A549 (cell line): ENCODE measurements at regions not wholly inside any gene's neighbourhood (a gene's known extent, or its start where the extent isn't known, plus 50 kb on each side); places are given as distances from the start of the nearest gene placed in this dataset.
"Not testable (repeated sequence)": the region's sequence is repeated elsewhere in the genome, so short reads cannot be mapped to it uniquely, and the experiment has no call there.

Experiments used
- HDAC2 ChIP-seq: fragments of 200-600 bp; sonication (generic); IDR thresholded peaks from 2 replicates; pipeline ENCODE4 v1.6.1; 2016
- JUNB ChIP-seq: fragments of >200 bp; sonication (Bioruptor Twin); formaldehyde crosslinking; IDR thresholded peaks from 2 replicates; pipeline ENCODE4 v1.6.1; 2016
- TF ChIP-seq, protein P1 (sequence below): IDR thresholded peaks from 2 replicates; pipeline ENCODE4 v1.6.1; 2012
- TF ChIP-seq, protein P2 (sequence below): fragments of >200 bp; sonication (Bioruptor Twin); formaldehyde crosslinking; IDR thresholded peaks from 3 replicates; pipeline ENCODE4 v1.5.1; 2016

DNA sequence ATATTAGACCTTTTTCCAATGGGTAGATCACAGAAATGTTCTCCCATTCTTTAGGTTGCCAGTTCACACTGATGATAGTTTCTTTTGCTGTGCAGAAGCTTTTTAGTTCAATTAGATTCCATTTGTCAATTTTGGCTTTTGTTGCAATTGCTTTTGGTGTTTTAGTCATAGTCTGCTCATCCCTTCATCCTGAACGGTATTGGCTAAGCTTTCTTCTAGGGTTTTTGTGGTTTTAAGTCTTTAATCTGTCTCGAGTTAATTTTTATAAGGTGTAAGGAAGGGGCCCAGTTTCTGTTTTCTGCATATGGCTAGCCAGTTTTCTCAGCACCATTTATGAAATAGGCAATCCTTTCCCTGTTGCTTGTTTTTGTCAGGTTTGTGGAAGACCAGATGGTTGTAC lies 564.3 kb upstream of the ZNF337 start:
- TF ChIP-seq, protein P1, sequence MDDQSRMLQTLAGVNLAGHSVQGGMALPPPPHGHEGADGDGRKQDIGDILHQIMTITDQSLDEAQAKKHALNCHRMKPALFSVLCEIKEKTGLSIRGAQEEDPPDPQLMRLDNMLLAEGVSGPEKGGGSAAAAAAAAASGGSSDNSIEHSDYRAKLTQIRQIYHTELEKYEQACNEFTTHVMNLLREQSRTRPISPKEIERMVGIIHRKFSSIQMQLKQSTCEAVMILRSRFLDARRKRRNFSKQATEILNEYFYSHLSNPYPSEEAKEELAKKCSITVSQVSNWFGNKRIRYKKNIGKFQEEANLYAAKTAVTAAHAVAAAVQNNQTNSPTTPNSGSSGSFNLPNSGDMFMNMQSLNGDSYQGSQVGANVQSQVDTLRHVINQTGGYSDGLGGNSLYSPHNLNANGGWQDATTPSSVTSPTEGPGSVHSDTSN = not testable (repeated sequence)
- TF ChIP-seq, protein P2, sequence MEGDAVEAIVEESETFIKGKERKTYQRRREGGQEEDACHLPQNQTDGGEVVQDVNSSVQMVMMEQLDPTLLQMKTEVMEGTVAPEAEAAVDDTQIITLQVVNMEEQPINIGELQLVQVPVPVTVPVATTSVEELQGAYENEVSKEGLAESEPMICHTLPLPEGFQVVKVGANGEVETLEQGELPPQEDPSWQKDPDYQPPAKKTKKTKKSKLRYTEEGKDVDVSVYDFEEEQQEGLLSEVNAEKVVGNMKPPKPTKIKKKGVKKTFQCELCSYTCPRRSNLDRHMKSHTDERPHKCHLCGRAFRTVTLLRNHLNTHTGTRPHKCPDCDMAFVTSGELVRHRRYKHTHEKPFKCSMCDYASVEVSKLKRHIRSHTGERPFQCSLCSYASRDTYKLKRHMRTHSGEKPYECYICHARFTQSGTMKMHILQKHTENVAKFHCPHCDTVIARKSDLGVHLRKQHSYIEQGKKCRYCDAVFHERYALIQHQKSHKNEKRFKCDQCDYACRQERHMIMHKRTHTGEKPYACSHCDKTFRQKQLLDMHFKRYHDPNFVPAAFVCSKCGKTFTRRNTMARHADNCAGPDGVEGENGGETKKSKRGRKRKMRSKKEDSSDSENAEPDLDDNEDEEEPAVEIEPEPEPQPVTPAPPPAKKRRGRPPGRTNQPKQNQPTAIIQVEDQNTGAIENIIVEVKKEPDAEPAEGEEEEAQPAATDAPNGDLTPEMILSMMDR = not testable (repeated sequence)
- TF ChIP-seq JUNB, HDAC2: not testable (repeated sequence)
